ENCODE measurements at regions not wholly inside any gene's neighbourhood (a gene's known extent, or its start where the extent isn't known, plus 50 kb on each side); places are given as distances from the start of the nearest gene placed in this dataset.
"Not testable (repeated sequence)": the region's sequence is repeated elsewhere in the genome, so short reads cannot be mapped to it uniquely, and the experiment has no call there.

DNA sequence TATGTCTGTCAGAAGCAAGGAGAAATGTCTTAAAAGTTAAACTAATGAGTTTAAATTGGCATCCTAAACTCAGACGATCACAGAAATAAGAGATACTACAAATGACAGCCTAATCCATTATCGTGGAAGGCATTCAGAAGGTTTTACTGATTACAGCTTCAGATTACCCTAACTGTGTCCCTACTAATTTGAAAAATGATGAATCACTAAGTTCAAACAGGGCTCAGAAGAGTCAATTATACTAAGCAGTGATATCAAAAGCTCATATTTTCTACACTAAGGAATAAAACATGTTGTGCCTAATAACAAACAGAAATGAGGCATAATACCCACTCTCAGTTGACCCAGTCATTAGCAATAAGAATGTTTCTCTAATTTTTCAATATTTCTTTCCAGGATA lies 152.0 kb upstream of the NRBF2 start:
- Histone ChIP-seq H3K79me2 (ENCODE audit: control insufficient read depth, insufficient read depth, low read length) (no peaks in the 10 kb centered on the region), H3K27me3 (ENCODE audit: insufficient read depth, low read length, poor library complexity) (no peaks in the 10 kb centered on the region), H3K4ac (ENCODE audit: low read depth, low read length) (no peak overlapping the region), H4K5ac (ENCODE audit: low read length) (no peak overlapping the region), H3K4me2 (ENCODE audit: low read length) (no peak overlapping the region), H2BK15ac (replicated peaks; ENCODE audit: low read depth) (no peak overlapping the region), H3K36me3 (ENCODE audit: control insufficient read depth, insufficient read depth, low read length) (no peaks in the 10 kb centered on the region), H4K8ac (ENCODE audit: low read depth, low read length) (no peak overlapping the region), H3K4me3 (ENCODE audit: low read length) (no peak overlapping the region), H3K18ac (ENCODE audit: low read length) (no peak overlapping the region), H2BK5ac (ENCODE audit: low read length) (no peak overlapping the region), H2AK5ac (ENCODE audit: low read length) (no peak overlapping the region), H3K79me1 (ENCODE audit: low read length) (no peaks in the 10 kb centered on the region), H3K4me1 (ENCODE audit: control insufficient read depth, low read depth, low read length) (no peaks in the 10 kb centered on the region), H3K23ac (ENCODE audit: low read length) (no peak overlapping the region), H3K9ac (ENCODE audit: low read length) (no peak overlapping the region), H3K56ac (ENCODE audit: low read length) (no peak overlapping the region), H3K27ac (ENCODE audit: low read depth, low read length) (no peak overlapping the region), H2BK120ac (ENCODE audit: low read depth, low read length) (no peak overlapping the region)
- no CpG with 5 or more reads among the region's 2 CpGs for WGBS (ENCODE audit: extremely low coverage, insufficient coverage, low lambda C conversion rate)
- DNase-seq, result no peak

DNA sequence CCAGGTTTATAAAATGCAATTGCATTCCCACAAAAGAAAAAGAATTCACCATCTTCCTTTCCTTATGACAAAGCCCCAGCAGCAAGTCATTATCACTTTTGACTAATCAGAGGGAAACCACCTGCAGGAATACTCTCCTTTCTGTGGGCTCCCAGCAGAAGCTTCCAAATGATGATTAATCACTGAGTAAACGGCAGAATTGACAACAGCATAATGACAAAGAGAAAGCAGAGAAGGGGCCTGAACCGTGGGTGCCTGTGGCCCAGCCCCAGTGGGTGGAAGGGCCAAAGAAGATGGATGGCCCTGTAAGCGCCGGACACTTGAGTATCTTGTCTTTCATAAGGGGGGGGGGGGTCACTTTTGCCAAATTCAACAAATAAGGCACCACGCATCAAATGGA lies 152.4 kb upstream of the NRBF2 start:
- no peak overlapping the region for H3K23ac ChIP-seq (ENCODE audit: low read length)
- H3K9ac ChIP-seq (ENCODE audit: low read length), result no peak overlapping the region
- H4K5ac ChIP-seq (ENCODE audit: low read length), result no peak overlapping the region
- no peak overlapping the region for H2AK5ac ChIP-seq (ENCODE audit: low read length)
- H2BK120ac ChIP-seq (ENCODE audit: low read depth, low read length), result no peak overlapping the region
- no peaks in the 10 kb centered on the region for H3K4me1 ChIP-seq (ENCODE audit: control insufficient read depth, low read depth, low read length)
- H3K4ac ChIP-seq (ENCODE audit: low read depth, low read length), result no peak overlapping the region
- H2BK15ac ChIP-seq (replicated peaks; ENCODE audit: low read depth), result no peak overlapping the region
- no peak overlapping the region for H3K4me2 ChIP-seq (ENCODE audit: low read length)
- no peak overlapping the region for H3K27ac ChIP-seq (ENCODE audit: low read depth, low read length)
- H3K79me2 ChIP-seq (ENCODE audit: control insufficient read depth, insufficient read depth, low read length), result no peaks in the 10 kb centered on the region
- H3K79me1 ChIP-seq (ENCODE audit: low read length), result no peaks in the 10 kb centered on the region
- H3K27me3 ChIP-seq (ENCODE audit: insufficient read depth, low read length, poor library complexity), result no peaks in the 10 kb centered on the region
- no peak overlapping the region for H4K8ac ChIP-seq (ENCODE audit: low read depth, low read length)
- H3K18ac ChIP-seq (ENCODE audit: low read length), result no peak overlapping the region
- no CpG with 5 or more reads among the region's 5 CpGs for WGBS (ENCODE audit: extremely low coverage, insufficient coverage, low lambda C conversion rate)
- no peak overlapping the region for H3K56ac ChIP-seq (ENCODE audit: low read length)
- no peak overlapping the region for H2BK5ac ChIP-seq (ENCODE audit: low read length)
- H3K36me3 ChIP-seq (ENCODE audit: control insufficient read depth, insufficient read depth, low read length), result no peaks in the 10 kb centered on the region
- H3K4me3 ChIP-seq (ENCODE audit: low read length), result no peak overlapping the region
- no peak for DNase-seq

DNA sequence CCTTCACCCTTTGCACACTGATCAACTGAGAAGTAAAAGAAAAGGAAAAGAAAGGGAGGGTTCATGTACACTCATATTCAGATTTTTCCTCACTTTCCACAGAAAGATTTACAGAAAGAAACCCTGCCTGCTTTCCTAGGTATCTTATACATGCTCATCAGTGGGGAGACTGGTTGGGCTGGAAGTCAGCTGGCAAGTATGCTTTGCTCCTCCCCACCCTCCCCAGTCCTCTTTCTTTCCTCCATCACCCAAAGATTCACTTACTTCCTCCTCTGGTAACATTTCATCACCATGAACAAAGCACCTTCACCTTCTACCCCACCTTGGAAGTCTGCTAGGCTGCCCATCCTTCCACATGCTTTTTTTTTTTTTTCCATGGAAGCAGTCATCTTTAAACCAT lies 153.2 kb upstream of the NRBF2 start:
- H3K27me3 ChIP-seq (ENCODE audit: insufficient read depth, low read length, poor library complexity), result no peaks in the 10 kb centered on the region
- no peak overlapping the region for H3K18ac ChIP-seq (ENCODE audit: low read length)
- no peak overlapping the region for H3K23ac ChIP-seq (ENCODE audit: low read length)

DNA sequence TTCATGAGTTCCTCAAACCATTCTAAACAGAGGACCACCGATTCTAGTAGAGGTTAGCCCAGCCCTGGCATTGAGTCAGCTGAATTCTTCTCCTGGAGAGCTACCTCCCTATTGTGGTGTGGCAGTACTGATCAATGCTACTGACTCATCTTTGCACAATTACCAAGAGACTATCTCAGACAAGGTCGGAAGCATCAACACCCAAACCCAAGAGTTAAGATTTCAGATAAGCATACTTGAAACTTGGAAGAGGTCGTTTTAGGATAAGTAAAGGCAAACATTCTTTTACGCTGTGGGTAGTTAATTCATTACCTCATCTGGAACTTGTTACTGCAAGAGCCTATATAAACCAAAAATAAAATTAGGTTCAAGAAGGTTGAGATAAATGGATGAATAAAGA lies 154.6 kb upstream of the NRBF2 start:
- no peak overlapping the region for H3K27ac ChIP-seq (ENCODE audit: low read depth, low read length)
- H3K79me1 ChIP-seq (ENCODE audit: low read length), result no peaks in the 10 kb centered on the region
- no peaks in the 10 kb centered on the region for H3K79me2 ChIP-seq (ENCODE audit: control insufficient read depth, insufficient read depth, low read length)
- no CpG with 5 or more reads among the region's 4 CpGs for WGBS (ENCODE audit: extremely low coverage, insufficient coverage, low lambda C conversion rate)
- H2AK5ac ChIP-seq (ENCODE audit: low read length), result no peak overlapping the region
- no peak overlapping the region for H2BK120ac ChIP-seq (ENCODE audit: low read depth, low read length)
- no peaks in the 10 kb centered on the region for H3K4me1 ChIP-seq (ENCODE audit: control insufficient read depth, low read depth, low read length)
- H4K8ac ChIP-seq (ENCODE audit: low read depth, low read length), result no peak overlapping the region
- no peak overlapping the region for H3K4me2 ChIP-seq (ENCODE audit: low read length)
- no peaks in the 10 kb centered on the region for H3K27me3 ChIP-seq (ENCODE audit: insufficient read depth, low read length, poor library complexity)
- no peak overlapping the region for H3K4me3 ChIP-seq (ENCODE audit: low read length)
- no peak overlapping the region for H3K4ac ChIP-seq (ENCODE audit: low read depth, low read length)
- no peak overlapping the region for H3K56ac ChIP-seq (ENCODE audit: low read length)
- DNase-seq, result no peak
- H2BK15ac ChIP-seq (replicated peaks; ENCODE audit: low read depth), result no peak overlapping the region
- no peak overlapping the region for H3K9ac ChIP-seq (ENCODE audit: low read length)
- no peak overlapping the region for H2BK5ac ChIP-seq (ENCODE audit: low read length)
- H3K36me3 ChIP-seq (ENCODE audit: control insufficient read depth, insufficient read depth, low read length), result no peaks in the 10 kb centered on the region
- no peak overlapping the region for H4K5ac ChIP-seq (ENCODE audit: low read length)
- H3K18ac ChIP-seq (ENCODE audit: low read length), result no peak overlapping the region
- H3K23ac ChIP-seq (ENCODE audit: low read length), result no peak overlapping the region

More for the DNA sequence above, 153.2 kb upstream of the NRBF2 start:
- Histone ChIP-seq H2BK15ac (replicated peaks; ENCODE audit: low read depth) (no peak overlapping the region), H2BK120ac (ENCODE audit: low read depth, low read length) (no peak overlapping the region), H2AK5ac (ENCODE audit: low read length) (no peak overlapping the region), H3K27ac (ENCODE audit: low read depth, low read length) (no peak overlapping the region), H2BK5ac (ENCODE audit: low read length) (no peak overlapping the region), H3K79me2 (ENCODE audit: control insufficient read depth, insufficient read depth, low read length) (no peaks in the 10 kb centered on the region), H4K8ac (ENCODE audit: low read depth, low read length) (no peak overlapping the region), H3K4ac (ENCODE audit: low read depth, low read length) (no peak overlapping the region), H3K36me3 (ENCODE audit: control insufficient read depth, insufficient read depth, low read length) (no peaks in the 10 kb centered on the region), H3K4me3 (ENCODE audit: low read length) (no peak overlapping the region), H3K4me2 (ENCODE audit: low read length) (no peak overlapping the region), H3K56ac (ENCODE audit: low read length) (no peak overlapping the region), H3K9ac (ENCODE audit: low read length) (no peak overlapping the region), H4K5ac (ENCODE audit: low read length) (no peak overlapping the region), H3K4me1 (ENCODE audit: control insufficient read depth, low read depth, low read length) (no peaks in the 10 kb centered on the region), H3K79me1 (ENCODE audit: low read length) (no peaks in the 10 kb centered on the region)
- DNase-seq, result no peak

DNA sequence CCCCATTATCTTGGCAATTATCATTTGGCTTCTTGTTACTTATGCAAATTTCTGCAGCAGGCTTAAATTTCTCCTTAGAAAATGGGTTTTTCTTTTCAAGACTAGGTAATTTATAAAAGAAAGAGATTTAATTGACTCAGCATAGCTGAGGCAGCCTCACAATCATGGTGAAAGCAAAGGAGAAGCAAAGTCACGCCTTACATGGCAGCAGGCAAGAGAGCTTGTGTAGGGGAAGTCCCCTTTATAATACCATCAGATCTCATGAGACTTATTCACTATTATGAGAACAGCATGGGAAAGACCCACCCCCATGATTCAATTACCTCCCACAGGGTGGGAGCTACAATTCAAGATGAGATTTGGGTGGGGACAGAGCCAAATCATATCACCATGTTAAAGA lies 158.3 kb upstream of the NRBF2 start:
- not testable (repeated sequence) for DNase-seq; H3K56ac ChIP-seq (ENCODE audit: low read length); H3K36me3 ChIP-seq (ENCODE audit: control insufficient read depth, insufficient read depth, low read length); H3K79me1 ChIP-seq (ENCODE audit: low read length); H2AK5ac ChIP-seq (ENCODE audit: low read length); H3K4me2 ChIP-seq (ENCODE audit: low read length); H2BK5ac ChIP-seq (ENCODE audit: low read length); H3K4ac ChIP-seq (ENCODE audit: low read depth, low read length); H3K27me3 ChIP-seq (ENCODE audit: insufficient read depth, low read length, poor library complexity); H3K27ac ChIP-seq (ENCODE audit: low read depth, low read length); H3K4me3 ChIP-seq (ENCODE audit: low read length); H4K5ac ChIP-seq (ENCODE audit: low read length); H3K9ac ChIP-seq (ENCODE audit: low read length); H3K23ac ChIP-seq (ENCODE audit: low read length); H3K18ac ChIP-seq (ENCODE audit: low read length); H2BK15ac ChIP-seq (replicated peaks; ENCODE audit: low read depth); H3K79me2 ChIP-seq (ENCODE audit: control insufficient read depth, insufficient read depth, low read length); H2BK120ac ChIP-seq (ENCODE audit: low read depth, low read length); H3K4me1 ChIP-seq (ENCODE audit: control insufficient read depth, low read depth, low read length); H4K8ac ChIP-seq (ENCODE audit: low read depth, low read length)
- no CpG with 5 or more reads among the region's 1 CpG for whole genome bisulfite sequencing (ENCODE audit: extremely low coverage, insufficient coverage, low lambda C conversion rate)

DNA sequence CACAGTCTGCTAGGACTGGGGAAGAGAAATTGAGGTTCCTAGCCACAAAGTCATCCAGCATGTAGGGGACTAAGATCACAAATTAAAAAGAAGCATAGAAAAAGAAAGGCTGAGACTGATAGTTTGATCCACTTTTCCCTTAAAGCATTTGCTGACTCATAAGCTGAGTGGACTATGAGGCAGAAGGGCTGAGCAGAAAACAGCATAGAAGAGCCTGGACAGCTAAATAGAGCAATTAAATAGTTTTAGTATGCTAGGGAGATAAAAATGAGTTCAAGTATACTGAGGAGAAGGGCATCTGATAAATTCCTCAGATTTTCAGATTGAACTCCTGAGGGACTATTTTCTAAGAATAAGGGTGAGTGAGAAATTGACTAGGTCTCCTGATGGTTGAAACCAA lies 155.9 kb upstream of the EGR2 start:
- Histone ChIP-seq H3K27ac (ENCODE audit: low read depth, low read length) (no peak overlapping the region), H3K4me2 (ENCODE audit: low read length) (no peak overlapping the region), H4K5ac (ENCODE audit: low read length) (no peak overlapping the region), H3K79me2 (ENCODE audit: control insufficient read depth, insufficient read depth, low read length) (no peaks in the 10 kb centered on the region), H3K36me3 (ENCODE audit: control insufficient read depth, insufficient read depth, low read length) (no peaks in the 10 kb centered on the region), H2BK5ac (ENCODE audit: low read length) (no peak overlapping the region), H3K4ac (ENCODE audit: low read depth, low read length) (no peak overlapping the region), H3K23ac (ENCODE audit: low read length) (no peak overlapping the region), H3K18ac (ENCODE audit: low read length) (no peak overlapping the region), H4K8ac (ENCODE audit: low read depth, low read length) (no peak overlapping the region), H3K4me1 (ENCODE audit: control insufficient read depth, low read depth, low read length) (no peaks in the 10 kb centered on the region), H3K9ac (ENCODE audit: low read length) (no peak overlapping the region), H3K79me1 (ENCODE audit: low read length) (no peaks in the 10 kb centered on the region), H2BK120ac (ENCODE audit: low read depth, low read length) (no peak overlapping the region), H3K56ac (ENCODE audit: low read length) (no peak overlapping the region), H3K27me3 (ENCODE audit: insufficient read depth, low read length, poor library complexity) (no peaks in the 10 kb centered on the region), H2BK15ac (replicated peaks; ENCODE audit: low read depth) (no peak overlapping the region), H3K4me3 (ENCODE audit: low read length) (no peak overlapping the region), H2AK5ac (ENCODE audit: low read length) (no peak overlapping the region)
- no peak for DNase-seq
